ENCODE measurements at regions not wholly inside any gene's neighbourhood (a gene's known extent, or its start where the extent isn't known, plus 50 kb on each side); places are given as distances from the start of the nearest gene placed in this dataset.

GRCh38 chr16:73383195-73383987 lies 335.5 kb upstream of the ZFHX3 start:
- H3K27me3 Mint-ChIP-seq: peaks cover 66% of the 10 kb centered on the region
- DNase-seq (ENCODE audit: low spot score, unreplicated experiment): no peak

GRCh38 chr16:73378471-73378870 lies 330.5 kb upstream of the ZFHX3 start:
- Mint-ChIP-seq H3K4me3 (ENCODE audit: low read depth) (no peak overlapping the region), H3K27me3 (peaks cover 52% of the 10 kb centered on the region), H3K4me1 (ENCODE audit: low read depth) (peaks cover 6% of the 10 kb centered on the region), H3K36me3 (ENCODE audit: insufficient read depth) (no peaks in the 10 kb centered on the region), H3K9me3 (ENCODE audit: low read depth) (no peaks in the 10 kb centered on the region), H3K27ac (no peak overlapping the region)
- TF ChIP-seq CTCF (IDR thresholded peaks at IDR 0.05; ENCODE audit: unreplicated experiment): no peak
- no peak for DNase-seq (ENCODE audit: low spot score, unreplicated experiment)

More at GRCh38 chr16:73383195-73383987, 335.5 kb upstream of the ZFHX3 start:
- Mint-ChIP-seq H3K36me3 (ENCODE audit: insufficient read depth) (no peaks in the 10 kb centered on the region), H3K4me3 (ENCODE audit: low read depth) (no peak overlapping the region), H3K4me1 (ENCODE audit: low read depth) (peaks cover 6% of the 10 kb centered on the region), H3K9me3 (ENCODE audit: low read depth) (no peaks in the 10 kb centered on the region), H3K27ac (no peak overlapping the region)
- no peak for TF ChIP-seq CTCF (IDR thresholded peaks at IDR 0.05; ENCODE audit: unreplicated experiment)

- no peak overlapping the region for H3K4me3 Mint-ChIP-seq (ENCODE audit: low read depth)
- no peak for TF ChIP-seq CTCF (IDR thresholded peaks at IDR 0.05; ENCODE audit: unreplicated experiment)
- no peak overlapping the region for H3K27ac Mint-ChIP-seq
Observed at GRCh38 chr16:73371584-73372319, 323.8 kb upstream of the ZFHX3 start.

GRCh38 chr16:73369851-73370250 lies 321.9 kb upstream of the ZFHX3 start:
- H3K4me3 Mint-ChIP-seq (ENCODE audit: low read depth): no peak overlapping the region

More at GRCh38 chr16:73371584-73372319, 323.8 kb upstream of the ZFHX3 start:
- H3K27me3 Mint-ChIP-seq: peaks cover 52% of the 10 kb centered on the region
- peaks cover 3% of the 10 kb centered on the region for H3K4me1 Mint-ChIP-seq (ENCODE audit: low read depth)
- H3K9me3 Mint-ChIP-seq (ENCODE audit: low read depth): no peaks in the 10 kb centered on the region
- no peaks in the 10 kb centered on the region for H3K36me3 Mint-ChIP-seq (ENCODE audit: insufficient read depth)
- DNase-seq (ENCODE audit: low spot score, unreplicated experiment): no peak

More at GRCh38 chr16:73369851-73370250, 321.9 kb upstream of the ZFHX3 start:
- no peak for TF ChIP-seq CTCF (IDR thresholded peaks at IDR 0.05; ENCODE audit: unreplicated experiment)
- Mint-ChIP-seq H3K27me3 (peaks cover 64% of the 10 kb centered on the region), H3K36me3 (ENCODE audit: insufficient read depth) (no peaks in the 10 kb centered on the region), H3K4me1 (ENCODE audit: low read depth) (peaks cover 3% of the 10 kb centered on the region), H3K27ac (no peak overlapping the region), H3K9me3 (ENCODE audit: low read depth) (no peaks in the 10 kb centered on the region)
- no peak for DNase-seq (ENCODE audit: low spot score, unreplicated experiment)
